KOPT-K1 (cell line): ENCODE measurements at regions not wholly inside any gene's neighbourhood (a gene's known extent, or its start where the extent isn't known, plus 50 kb on each side); places are given as distances from the start of the nearest gene placed in this dataset.

ENCODE experiments used
- H3K27ac ChIP-seq: fragments of 200-600 bp; sonication (generic); 2 replicates; pipeline ENCODE4 v1.5.1; 2016; ENCODE audit warnings: antibody characterized with exemption, mild to moderate bottlenecking, low read depth, low read length; ENCODE audit not compliant: poor library complexity, severe bottlenecking
- H3K36me3 ChIP-seq: fragments of 200-600 bp; sonication (generic); 2 replicates; pipeline ENCODE4 v1.5.1; 2017; ENCODE audit warnings: antibody characterized with exemption, mild to moderate bottlenecking, low read length, moderate library complexity; ENCODE audit not compliant: insufficient read depth
- H3K9me3 ChIP-seq: fragments of 200-600 bp; sonication (generic); 2 replicates; pipeline ENCODE4 v1.5.1; 2017; ENCODE audit warnings: antibody characterized with exemption, low read length, mild to moderate bottlenecking; ENCODE audit not compliant: insufficient read depth, poor library complexity, severe bottlenecking

- no peaks in the 10 kb centered on the region for H3K36me3 ChIP-seq
- no peak overlapping the region for H3K27ac ChIP-seq
- H3K9me3 ChIP-seq: no peaks in the 10 kb centered on the region
Measured at GRCh38 chr7:18175801-18176450, 148.3 kb upstream of the PRPS1L1 start.

- no peak overlapping the region for H3K27ac ChIP-seq
Measured at GRCh38 chr7:18177129-18177814, 149.6 kb upstream of the PRPS1L1 start.

DNA sequence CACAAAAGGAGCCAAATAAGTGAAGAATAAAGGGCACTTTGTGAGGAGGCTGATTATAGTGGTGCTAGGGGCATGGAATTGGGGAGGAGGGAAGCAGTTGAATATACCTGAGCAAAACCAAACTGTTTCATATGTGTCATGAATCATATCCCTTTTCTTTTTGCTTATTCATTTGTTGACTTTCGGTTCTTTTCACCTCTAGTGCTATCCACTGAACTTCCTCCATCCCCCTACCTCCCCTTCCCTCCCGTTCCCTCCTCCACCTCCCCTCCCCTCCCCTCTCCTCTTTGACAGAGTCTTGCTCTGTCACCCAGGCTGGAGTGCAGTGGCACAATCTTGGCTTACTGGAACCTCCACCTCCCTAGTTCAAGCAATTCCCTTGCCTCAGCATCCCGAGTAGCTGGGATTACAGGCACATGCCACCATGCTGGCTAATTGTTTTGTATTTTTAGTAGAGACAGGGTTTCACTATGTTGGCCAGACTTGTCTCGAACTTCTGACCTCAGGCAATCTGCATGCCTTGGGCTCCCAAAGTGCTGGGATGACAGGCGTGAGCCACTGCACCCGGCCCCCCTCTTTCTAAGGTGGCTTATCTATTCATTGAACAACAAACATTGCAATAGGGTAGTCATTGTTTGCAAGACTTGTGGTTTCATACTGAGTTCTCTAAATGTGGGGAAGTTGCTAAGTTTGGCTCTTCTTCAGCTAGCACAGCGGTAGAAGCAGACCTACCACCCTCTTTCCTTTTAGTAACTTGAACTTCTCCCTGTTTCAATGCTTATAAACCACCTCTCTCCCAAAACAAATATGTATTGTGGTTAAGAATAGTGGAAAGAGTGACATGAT, 150.4 kb upstream of the PRPS1L1 start:
- no peaks in the 10 kb centered on the region for H3K9me3 ChIP-seq
- H3K36me3 ChIP-seq: no peaks in the 10 kb centered on the region
- H3K27ac ChIP-seq: no peak overlapping the region

More at GRCh38 chr7:18177129-18177814, 149.6 kb upstream of the PRPS1L1 start:
- Histone ChIP-seq H3K9me3 (no peaks in the 10 kb centered on the region), H3K36me3 (no peaks in the 10 kb centered on the region)

DNA sequence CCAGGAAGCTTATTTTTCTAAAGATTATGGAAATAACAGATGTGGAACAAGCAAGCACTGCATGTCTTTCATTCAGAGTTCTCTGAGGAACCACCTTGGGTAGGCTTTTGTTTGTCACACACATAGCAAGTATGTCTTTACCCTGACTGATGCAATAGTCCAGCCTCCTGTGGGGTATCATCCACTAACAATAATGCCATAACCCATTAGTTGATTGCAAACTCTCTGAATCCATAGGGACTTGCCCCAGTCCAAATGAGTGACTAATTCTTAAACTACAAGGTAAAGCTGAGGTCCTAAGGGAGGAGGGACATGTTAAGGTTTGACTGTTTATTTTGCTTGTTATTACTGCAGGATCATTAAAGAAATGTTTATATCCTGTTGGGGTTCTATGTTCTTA, 151.4 kb upstream of the PRPS1L1 start:
- H3K36me3 ChIP-seq: no peaks in the 10 kb centered on the region
- no peaks in the 10 kb centered on the region for H3K9me3 ChIP-seq
- no peak overlapping the region for H3K27ac ChIP-seq

DNA sequence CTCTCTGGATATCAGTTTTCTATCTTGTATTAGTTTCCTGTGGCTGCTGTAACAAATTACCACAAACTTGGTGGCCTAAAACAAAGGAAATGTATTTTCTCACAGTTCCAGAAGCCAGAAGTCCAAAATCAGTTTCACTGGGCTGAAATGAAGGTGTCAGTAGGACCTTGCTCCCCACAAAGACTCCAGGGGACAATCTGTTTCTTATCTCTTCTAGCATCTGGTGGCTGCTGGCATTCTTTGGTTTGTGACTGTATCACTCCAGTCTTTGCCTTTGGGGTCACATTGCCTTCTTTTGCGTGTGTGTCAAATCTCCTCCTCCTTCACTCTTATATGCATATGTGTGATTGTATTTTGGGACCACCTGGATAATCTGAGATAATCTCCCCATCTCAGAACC, 153.0 kb upstream of the PRPS1L1 start:
- Histone ChIP-seq H3K27ac (no peak overlapping the region), H3K36me3 (no peaks in the 10 kb centered on the region), H3K9me3 (no peaks in the 10 kb centered on the region)

- Histone ChIP-seq H3K27ac (no peak overlapping the region), H3K36me3 (no peaks in the 10 kb centered on the region), H3K9me3 (no peaks in the 10 kb centered on the region)
Measured at GRCh38 chr7:18189500-18190126, 162.0 kb upstream of the PRPS1L1 start.

GRCh38 chr7:18191341-18191740, 163.7 kb upstream of the PRPS1L1 start:
- H3K36me3 ChIP-seq: no peaks in the 10 kb centered on the region
- no peak overlapping the region for H3K27ac ChIP-seq
- no peaks in the 10 kb centered on the region for H3K9me3 ChIP-seq

- Histone ChIP-seq H3K9me3 (no peaks in the 10 kb centered on the region), H3K36me3 (no peaks in the 10 kb centered on the region), H3K27ac (no peak overlapping the region)
Measured at GRCh38 chr7:18191862-18192625, 164.4 kb upstream of the PRPS1L1 start.

GRCh38 chr7:18194616-18195015, 167.0 kb upstream of the PRPS1L1 start:
- Histone ChIP-seq H3K27ac (no peak overlapping the region), H3K9me3 (no peaks in the 10 kb centered on the region), H3K36me3 (no peaks in the 10 kb centered on the region)

- no peaks in the 10 kb centered on the region for H3K9me3 ChIP-seq
- no peak overlapping the region for H3K27ac ChIP-seq
- H3K36me3 ChIP-seq: no peaks in the 10 kb centered on the region
Measured at GRCh38 chr7:18196638-18197037, 169.0 kb upstream of the PRPS1L1 start.

- no peaks in the 10 kb centered on the region for H3K36me3 ChIP-seq
- H3K9me3 ChIP-seq: no peaks in the 10 kb centered on the region
- H3K27ac ChIP-seq: no peak overlapping the region
Measured at GRCh38 chr7:18198868-18199267, 171.2 kb upstream of the PRPS1L1 start.

DNA sequence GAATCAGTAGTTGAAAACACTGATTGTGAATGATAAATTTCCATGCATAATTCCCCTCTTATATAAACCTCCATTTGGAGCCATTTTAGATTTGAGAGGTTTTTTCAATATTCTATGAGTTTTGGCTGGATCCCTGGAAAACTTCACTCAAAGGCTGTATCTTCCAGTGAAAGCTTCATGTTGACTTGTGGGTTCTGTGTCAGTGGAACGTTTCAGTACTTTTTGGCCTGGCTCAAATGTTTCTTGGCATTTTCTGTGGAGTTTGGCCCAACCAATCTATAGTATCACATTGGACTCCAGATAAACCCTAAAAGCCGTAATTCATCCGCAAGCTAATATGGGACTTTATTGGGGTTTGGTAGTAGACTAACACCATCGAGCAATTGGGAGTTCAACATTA, 172.6 kb upstream of the PRPS1L1 start:
- H3K9me3 ChIP-seq: no peaks in the 10 kb centered on the region
- H3K36me3 ChIP-seq: no peaks in the 10 kb centered on the region
- no peak overlapping the region for H3K27ac ChIP-seq

DNA sequence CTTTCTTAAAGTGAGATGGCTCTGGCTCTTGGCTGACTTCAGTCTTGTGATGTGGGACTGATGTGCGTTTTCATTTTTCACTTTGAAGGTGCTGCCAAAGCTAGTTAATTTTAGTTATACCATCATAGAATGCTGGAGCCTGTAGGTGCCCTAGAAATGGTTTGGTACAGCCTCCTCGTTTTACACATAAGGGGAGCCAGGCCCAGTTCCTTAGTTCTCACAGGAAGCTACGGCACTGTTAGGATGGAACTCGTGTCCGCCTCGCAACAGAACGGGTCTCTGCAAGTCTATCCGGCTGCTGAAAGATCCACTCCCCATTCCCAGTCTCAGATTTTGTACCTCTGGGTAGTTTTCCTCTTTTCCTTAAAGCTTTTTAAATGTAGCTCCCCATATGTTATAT, 173.2 kb upstream of the PRPS1L1 start:
- no peaks in the 10 kb centered on the region for H3K9me3 ChIP-seq
- no peaks in the 10 kb centered on the region for H3K36me3 ChIP-seq
- no peak overlapping the region for H3K27ac ChIP-seq

DNA sequence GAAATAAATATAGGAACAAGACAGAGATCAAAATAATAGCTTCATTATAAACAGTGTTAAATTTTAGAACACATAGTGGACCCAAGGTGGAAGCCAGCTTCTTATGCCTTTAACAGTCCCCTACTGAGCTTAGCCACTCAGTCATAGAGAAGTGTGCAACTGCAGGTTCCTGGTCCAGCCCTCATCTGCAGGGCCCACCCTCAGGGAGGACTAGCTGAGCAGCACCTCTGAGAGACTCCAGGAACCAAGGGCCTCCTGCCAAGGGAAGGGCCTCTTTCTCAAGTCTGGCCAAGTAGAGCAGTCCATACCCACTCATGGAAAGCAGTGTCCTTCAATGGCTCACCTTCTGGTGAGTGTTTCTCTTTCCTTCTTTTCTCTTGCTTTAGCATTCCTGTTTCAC, 173.7 kb upstream of the PRPS1L1 start:
- Histone ChIP-seq H3K36me3 (no peaks in the 10 kb centered on the region), H3K27ac (no peak overlapping the region)

More for the DNA sequence above, 173.7 kb upstream of the PRPS1L1 start:
- no peaks in the 10 kb centered on the region for H3K9me3 ChIP-seq
